ENCODE measurements at regions not wholly inside any gene's neighbourhood (a gene's known extent, or its start where the extent isn't known, plus 50 kb on each side); places are given as distances from the start of the nearest gene placed in this dataset.

GRCh38 chr15:93981706-93982105 lies 249.7 kb upstream of the MCTP2 start:
- no peak for DNase-seq (ENCODE audit: low read depth in 1 of 2, low spot score in 2 of 2)
- Histone ChIP-seq H2BK12ac (ENCODE audit: low read depth, low read length) (no peak overlapping the region), H2BK20ac (ENCODE audit: low read length) (no peak overlapping the region), H2BK120ac (replicated peaks; ENCODE audit: low read depth, low read length) (no peak overlapping the region), H2AFZ (ENCODE audit: low read length) (no peak overlapping the region), H3K23ac (ENCODE audit: insufficient read length) (no peak overlapping the region), H3K27me3 (replicated peaks in 1 of 4; ENCODE audit: control insufficient read depth in 3 of 4, extremely low read depth in 1 of 4, insufficient read depth in 3 of 4, low read length in 3 of 4) (no peaks in the 10 kb centered on the region), H3K18ac (ENCODE audit: extremely low read depth, low read length) (no peak overlapping the region), H3K23me2 (ENCODE audit: low read depth, low read length) (no peaks in the 10 kb centered on the region), H3K14ac (ENCODE audit: insufficient read length) (no peak overlapping the region), H3K9me3 (ENCODE audit: insufficient read depth in 2 of 2, low read depth in 1 of 2, low read length in 1 of 2) (no peaks in the 10 kb centered on the region), H3K36me3 (ENCODE audit: control insufficient read depth in 2 of 4, insufficient read depth in 4 of 4, low read length in 3 of 4) (no peaks in the 10 kb centered on the region), H3K79me1 (ENCODE audit: low read depth, low read length) (no peaks in the 10 kb centered on the region), H3K4me3 (ENCODE audit: extremely low read depth in 1 of 4, insufficient read depth in 2 of 4, low read depth in 3 of 4, low read length in 4 of 4) (no peak overlapping the region), H3K79me2 (ENCODE audit: control insufficient read depth in 1 of 2, insufficient read depth in 2 of 2, low read length in 2 of 2) (no peaks in the 10 kb centered on the region), H2BK5ac (ENCODE audit: low read depth, low read length) (no peak overlapping the region), H3K27ac (ENCODE audit: low read depth, low read length) (no peak overlapping the region), H3K4me2 (ENCODE audit: insufficient read depth in 1 of 2, low read depth in 2 of 2, low read length in 2 of 2) (no peak overlapping the region), H3K56ac (replicated peaks; ENCODE audit: insufficient read length, low read depth, low read length) (no peak overlapping the region), H2AK5ac (ENCODE audit: low read depth, low read length) (no peak overlapping the region), H4K8ac (ENCODE audit: extremely low read depth, insufficient read depth, low read length) (no peak overlapping the region), H4K91ac (replicated peaks; ENCODE audit: insufficient read length, low read length) (no peak overlapping the region), H2BK15ac (ENCODE audit: low read length) (no peak overlapping the region), H4K20me1 (replicated peaks in 1 of 2; ENCODE audit: control insufficient read depth in 1 of 2, insufficient read depth in 2 of 2, low read length in 2 of 2) (no peaks in the 10 kb centered on the region), H3K4me1 (replicated peaks in 1 of 4; ENCODE audit: control insufficient read depth in 3 of 4, insufficient read depth in 4 of 4, low read length in 3 of 4) (no peaks in the 10 kb centered on the region), H3K4ac (replicated peaks; ENCODE audit: insufficient read length, low read depth, low read length) (no peak overlapping the region), H3K9ac (replicated peaks in 1 of 4; ENCODE audit: extremely low read depth in 1 of 4, low read depth in 3 of 4, low read length in 3 of 4) (no peak overlapping the region), H4K5ac (ENCODE audit: insufficient read length, low read depth, low read length) (no peak overlapping the region)
- WGBS, 2 experiments (ENCODE audit: extremely low coverage in 1 of 2, insufficient coverage in 1 of 2, insufficient read length in 1 of 2, insufficient replicate concordance in 2 of 2, low coverage in 1 of 2, low lambda C conversion rate in 2 of 2, missing lambda C conversion rate in 1 of 2) = 89% methylated on average over 1 of the region's 1 CpG; no CpG with 5 or more reads in 1 of the 2 experiments
- FAIRE-seq = no peak
- POLR2A ChIA-PET (ENCODE audit: partially characterized antibody) = no interaction called here
- CTCF ChIA-PET (ENCODE audit: partially characterized antibody) = interaction anchor here (0.6 to 1.4 kb wide), 4 partner anchors 9 to 945 kb away, joined by 3 to 6 read pairs (median 4); no protein-coding TSS in a partner anchor
- TF ChIP-seq ZNF274 (IDR thresholded peaks at IDR 0.05; ENCODE audit: borderline replicate concordance, extremely low read depth, low read length) (no peak), JUN (IDR thresholded peaks at IDR 0.05; ENCODE audit: low read depth, low read length) (no peak), SP4 (IDR thresholded peaks at IDR 0.05; ENCODE audit: low read length) (no peak), CTCF (IDR thresholded peaks at IDR 0.05; ENCODE audit: control extremely low read depth in 1 of 3, insufficient read depth in 1 of 3, low read depth in 1 of 3, low read length in 3 of 3) (no peak), RAD21 (IDR thresholded peaks at IDR 0.05 in 1 of 2, conservative IDR thresholded peaks at IDR 0.05 in 1 of 2; ENCODE audit: low read depth in 2 of 2, low read length in 2 of 2) (no peak), JUND (IDR thresholded peaks at IDR 0.05; ENCODE audit: low read length) (no peak), GTF2F1 (IDR thresholded peaks at IDR 0.05; ENCODE audit: borderline replicate concordance, low read depth, low read length) (no peak), BCL11A (IDR thresholded peaks at IDR 0.05; ENCODE audit: low read depth in 2 of 2, low read length in 2 of 2) (no peak), NANOG (IDR thresholded peaks at IDR 0.05; ENCODE audit: insufficient read depth, low read depth, low read length, poor library complexity, severe bottlenecking) (no peak), KDM5A (IDR thresholded peaks at IDR 0.05; ENCODE audit: low read length) (no peak), POLR2AphosphoS5 (IDR thresholded peaks at IDR 0.05; ENCODE audit: low read depth, low read length) (no peak), ATF3 (IDR thresholded peaks at IDR 0.05; ENCODE audit: insufficient read depth, low read depth, low read length) (no peak)

All from H1 (cell line).